Activated CD8-positive, alpha-beta memory T cell treated with anti-CD3 and anti-CD28 coated beads for 4 hours (primary cell): ENCODE measurements at regions not wholly inside any gene's neighbourhood (a gene's known extent, or its start where the extent isn't known, plus 50 kb on each side); places are given as distances from the start of the nearest gene placed in this dataset.

Experiments used
- DNase-seq, 2 donors: peaks; one replicate each; pipeline ENCODE4 v3.0.0-alpha.2; 2020; ENCODE audit warnings: low read depth in 2 of 2

GRCh38 chr1:22350171-22350923, 101.3 kb upstream of the ZBTB40 start:
- DNase-seq = no peak

- no peak for DNase-seq
Observed at GRCh38 chr1:22350924-22351767, 100.5 kb upstream of the ZBTB40 start.

GRCh38 chr1:22351768-22352080, 99.9 kb upstream of the ZBTB40 start:
- DNase-seq = no peak

- no peak for DNase-seq
Observed at GRCh38 chr1:22352355-22352754, 99.3 kb upstream of the ZBTB40 start.

GRCh38 chr1:22352896-22353295, 98.8 kb upstream of the ZBTB40 start:
- DNase-seq = no peak

GRCh38 chr1:22359427-22359826, 92.2 kb upstream of the ZBTB40 start:
- no peak for DNase-seq

GRCh38 chr1:22362626-22363402, 88.8 kb upstream of the ZBTB40 start:
- DNase-seq = no peak

- DNase-seq = no peak
Observed at GRCh38 chr1:22363403-22364325, 88.0 kb upstream of the ZBTB40 start.

- no peak for DNase-seq
Observed at GRCh38 chr1:22364326-22364650, 87.4 kb upstream of the ZBTB40 start.

- DNase-seq = no peak
Observed at GRCh38 chr1:22364764-22365163, 86.9 kb upstream of the ZBTB40 start.

- no peak for DNase-seq
Observed at GRCh38 chr1:22365331-22366295, 86.0 kb upstream of the ZBTB40 start.

GRCh38 chr1:22366346-22366745, 85.3 kb upstream of the ZBTB40 start:
- no peak for DNase-seq

GRCh38 chr1:22368125-22368524, 83.5 kb upstream of the ZBTB40 start:
- no peak for DNase-seq

- no peak for DNase-seq
Observed at GRCh38 chr1:22369294-22370189, 82.1 kb upstream of the ZBTB40 start.

GRCh38 chr1:22370190-22370498, 81.5 kb upstream of the ZBTB40 start:
- no peak for DNase-seq

GRCh38 chr1:22371408-22371807, 80.2 kb upstream of the ZBTB40 start:
- no peak for DNase-seq

GRCh38 chr1:22373252-22373651, 78.4 kb upstream of the ZBTB40 start:
- DNase-seq = no peak

- DNase-seq = no peak
Observed at GRCh38 chr1:22374001-22374400, 77.7 kb upstream of the ZBTB40 start.

GRCh38 chr1:22375601-22376000, 76.0 kb upstream of the ZBTB40 start:
- DNase-seq = no peak

- DNase-seq = no peak
Observed at GRCh38 chr1:22376001-22376400, 75.7 kb upstream of the ZBTB40 start.
